Karpas-422 (cell line): ENCODE measurements at regions not wholly inside any gene's neighbourhood (a gene's known extent, or its start where the extent isn't known, plus 50 kb on each side); places are given as distances from the start of the nearest gene placed in this dataset.

ENCODE experiments used
- DNase-seq: peaks from one replicate; pipeline ENCODE4 v3.0.0-alpha.2; 2015
- H2AFZ ChIP-seq: fragments of 200-600 bp; sonication (generic); 2 replicates; pipeline ENCODE4 v1.6.1; 2014; ENCODE audit warnings: antibody characterized with exemption, low read length, mixed read lengths
- H3K27ac ChIP-seq: fragments of 200-600 bp; sonication (generic); 2 replicates; pipeline ENCODE4 v1.5.1; 2014; ENCODE audit warnings: mild to moderate bottlenecking, low read length, moderate library complexity
- H3K27me3 ChIP-seq: fragments of 200-600 bp; sonication (generic); 2 replicates; pipeline ENCODE4 v1.6.1; 2014; ENCODE audit warnings: low read length, mixed read lengths
- H3K36me3 ChIP-seq: fragments of 200-600 bp; sonication (generic); 2 replicates; pipeline ENCODE4 v1.6.1; 2014; ENCODE audit warnings: low read length, mixed read lengths; ENCODE audit not compliant: insufficient read depth
- H3K4me1 ChIP-seq: fragments of 200-600 bp; sonication (generic); 2 replicates; pipeline ENCODE4 v1.6.1; 2014; ENCODE audit warnings: mild to moderate bottlenecking, low read length, mixed read lengths
- H3K4me2 ChIP-seq: fragments of 200-600 bp; sonication (generic); 2 replicates; pipeline ENCODE4 v1.6.1; 2014; ENCODE audit warnings: low read length, low read depth, mild to moderate bottlenecking; ENCODE audit not compliant: poor library complexity, severe bottlenecking
- H3K4me3 ChIP-seq: fragments of 200-600 bp; sonication (generic); 2 replicates; pipeline ENCODE4 v1.5.1; 2014; ENCODE audit warnings: mild to moderate bottlenecking, antibody characterized with exemption, low read length, mixed read lengths
- H3K79me2 ChIP-seq: fragments of 200-600 bp; sonication (generic); 2 replicates; pipeline ENCODE4 v1.6.1; 2014; ENCODE audit warnings: mild to moderate bottlenecking, low read length, mixed read lengths
- H3K9ac ChIP-seq: fragments of 200-600 bp; sonication (generic); 2 replicates; pipeline ENCODE4 v1.6.0; 2014; ENCODE audit warnings: low read length
- H3K9me2 ChIP-seq: fragments of 200-600 bp; sonication (generic), shearing (Covaris generic); replicated peaks from 2 replicates; pipeline ENCODE4 v1.6.0; 2014; ENCODE audit warnings: mild to moderate bottlenecking, low read length, moderate library complexity; ENCODE audit not compliant: insufficient read depth
- H3K9me3 ChIP-seq: fragments of 300-700, 200-600 bp; sonication (generic); 2 replicates; pipeline ENCODE4 v1.6.1; 2014; ENCODE audit warnings: low read length, mixed read lengths
- H4K20me1 ChIP-seq: fragments of 200-600 bp; sonication (generic); 2 replicates; pipeline ENCODE4 v1.6.1; 2014; ENCODE audit warnings: mild to moderate bottlenecking, antibody characterized with exemption, low read length, low read depth; ENCODE audit not compliant: insufficient read depth

GRCh38 chr14:104339361-104339760, 201.0 kb downstream of the KIF26A start:
- Histone ChIP-seq H3K4me3 (no peak overlapping the region), H2AFZ (no peak overlapping the region), H3K36me3 (no peaks in the 10 kb centered on the region), H3K27ac (no peak overlapping the region), H3K27me3 (peaks cover 6% of the 10 kb centered on the region; the same call in 1 of the 2 replicates), H3K9me3 (peaks cover 8% of the 10 kb centered on the region), H4K20me1 (0 out of 2 replicates have a peak, but pooled peaks cover 4% of the 10 kb centered on the region), H3K79me2 (no peaks in the 10 kb centered on the region), H3K9ac (no peak overlapping the region), H3K9me2 (no peaks in the 10 kb centered on the region), H3K4me2 (no peak overlapping the region), H3K4me1 (peaks cover 6% of the 10 kb centered on the region)
- no peak for DNase-seq

GRCh38 chr14:104339829-104340228, 201.4 kb downstream of the KIF26A start:
- peaks cover 6% of the 10 kb centered on the region; the same call in 1 of the 2 replicates for H3K27me3 ChIP-seq
- DNase-seq: no peak
- H3K4me2 ChIP-seq: no peak overlapping the region
- H3K9ac ChIP-seq: no peak overlapping the region
- no peak overlapping the region for H2AFZ ChIP-seq
- no peaks in the 10 kb centered on the region for H3K36me3 ChIP-seq
- peaks cover 11% of the 10 kb centered on the region for H3K4me1 ChIP-seq
- H3K79me2 ChIP-seq: no peaks in the 10 kb centered on the region
- H3K9me3 ChIP-seq: peaks cover 8% of the 10 kb centered on the region
- H3K4me3 ChIP-seq: no peak overlapping the region
- H4K20me1 ChIP-seq: 0 out of 2 replicates have a peak, but pooled peaks cover 4% of the 10 kb centered on the region
- H3K9me2 ChIP-seq: no peaks in the 10 kb centered on the region
- no peak overlapping the region for H3K27ac ChIP-seq

DNA sequence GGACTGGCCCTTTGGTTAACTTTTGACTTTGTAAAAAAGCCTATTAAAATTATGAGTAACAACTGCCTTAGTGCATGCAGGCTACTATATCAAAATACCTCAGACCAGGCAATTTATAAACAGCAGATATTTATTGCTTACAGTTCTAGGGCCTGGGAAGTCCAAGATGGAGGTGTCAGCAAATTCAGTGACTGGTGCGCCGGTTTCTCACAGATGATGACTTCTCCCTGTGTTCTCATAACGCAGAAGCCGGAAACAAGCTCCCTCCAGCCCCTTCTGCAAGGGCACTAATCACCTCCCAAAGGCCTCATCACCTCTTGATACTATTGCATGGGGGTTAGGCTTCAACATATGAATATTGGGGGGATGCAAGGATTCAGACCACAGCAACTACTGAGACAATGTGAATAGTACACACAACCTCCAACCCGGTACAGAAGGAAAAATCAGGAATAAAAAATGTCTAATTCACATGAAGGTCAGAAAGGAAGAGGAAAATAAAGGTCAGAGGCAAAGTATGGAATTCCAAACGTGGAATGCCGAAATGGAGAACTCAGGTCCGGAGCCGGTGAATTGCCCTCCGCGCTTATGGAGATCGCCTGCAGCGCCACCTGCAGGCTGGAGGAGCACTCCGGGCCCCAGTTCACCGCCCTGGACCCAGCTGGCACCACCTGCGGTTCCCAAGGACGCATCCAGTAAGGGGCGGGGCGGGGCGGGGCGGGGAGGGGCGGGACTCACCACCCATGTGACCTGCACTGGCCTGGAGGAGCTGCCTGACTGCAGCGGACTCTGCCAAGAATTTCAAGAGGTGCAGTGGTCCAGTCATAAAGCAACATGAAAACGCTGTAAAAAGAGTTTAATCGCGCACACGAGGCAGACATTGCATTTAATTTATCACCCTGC, 203.4 kb downstream of the KIF26A start:
- Histone ChIP-seq H3K79me2 (no peaks in the 10 kb centered on the region), H3K36me3 (no peaks in the 10 kb centered on the region), H2AFZ (no peak overlapping the region), H3K9me3 (peaks cover 8% of the 10 kb centered on the region), H3K4me3 (no peak overlapping the region), H4K20me1 (0 out of 2 replicates have a peak, but pooled peaks cover 4% of the 10 kb centered on the region), H3K27me3 (peaks cover 6% of the 10 kb centered on the region; the same call in 1 of the 2 replicates), H3K4me1 (peaks cover 17% of the 10 kb centered on the region), H3K4me2 (no peak overlapping the region), H3K9ac (no peak overlapping the region), H3K9me2 (no peaks in the 10 kb centered on the region), H3K27ac (no peak overlapping the region)
- peak; percentile 84 for DNase-seq

DNA sequence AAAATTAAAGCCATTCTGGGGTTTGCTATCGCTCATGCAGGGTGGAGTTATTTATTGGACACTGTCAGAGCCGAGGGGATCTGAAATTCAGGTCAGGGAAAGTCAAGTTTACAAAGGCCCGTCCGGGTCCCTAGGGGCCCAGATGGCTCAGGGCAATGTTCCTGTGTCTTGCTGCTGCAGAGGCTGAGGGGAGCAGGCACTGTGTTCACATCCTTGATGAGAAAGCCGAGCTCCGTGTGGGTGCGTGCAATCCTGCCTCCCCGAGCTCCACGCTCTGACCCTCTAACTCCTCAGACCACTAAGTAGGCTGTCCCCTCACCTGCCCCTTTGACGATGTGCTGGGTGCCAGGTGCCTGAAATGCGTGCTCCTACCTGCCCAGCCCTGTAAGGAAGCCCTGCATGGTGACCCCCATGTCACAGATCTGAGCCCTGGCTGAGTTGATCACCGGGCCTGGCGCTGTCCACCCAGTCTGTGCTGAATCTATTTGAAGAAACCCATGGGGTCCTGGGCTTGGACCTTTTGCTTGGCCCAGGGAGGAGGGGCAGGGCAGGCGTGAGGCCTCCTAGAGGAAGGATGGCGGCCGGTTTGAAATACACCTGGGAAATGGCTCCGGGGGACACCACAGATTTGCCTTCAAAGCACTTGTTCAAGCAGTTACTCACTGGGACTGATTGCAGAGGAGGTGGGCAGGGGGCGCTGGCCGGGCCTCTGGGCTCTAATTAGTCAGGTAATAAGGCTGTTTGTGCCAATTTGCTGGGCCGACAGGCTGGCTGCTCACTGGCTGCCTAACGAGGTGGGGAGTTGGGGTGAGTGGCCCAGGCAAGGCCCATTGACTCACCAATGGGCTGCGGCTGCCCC, 204.3 kb downstream of the KIF26A start:
- no peak for DNase-seq
- Histone ChIP-seq H4K20me1 (0 out of 2 replicates have a peak, but pooled peaks cover 4% of the 10 kb centered on the region), H3K9me2 (no peaks in the 10 kb centered on the region), H3K9ac (no peak overlapping the region), H3K36me3 (no peaks in the 10 kb centered on the region), H3K79me2 (no peaks in the 10 kb centered on the region), H3K4me2 (no peak overlapping the region), H2AFZ (no peak overlapping the region), H3K4me1 (peaks cover 17% of the 10 kb centered on the region), H3K4me3 (no peak overlapping the region), H3K27ac (no peak overlapping the region), H3K9me3 (peaks cover 8% of the 10 kb centered on the region), H3K27me3 (peaks cover 6% of the 10 kb centered on the region; the same call in 1 of the 2 replicates)

DNA sequence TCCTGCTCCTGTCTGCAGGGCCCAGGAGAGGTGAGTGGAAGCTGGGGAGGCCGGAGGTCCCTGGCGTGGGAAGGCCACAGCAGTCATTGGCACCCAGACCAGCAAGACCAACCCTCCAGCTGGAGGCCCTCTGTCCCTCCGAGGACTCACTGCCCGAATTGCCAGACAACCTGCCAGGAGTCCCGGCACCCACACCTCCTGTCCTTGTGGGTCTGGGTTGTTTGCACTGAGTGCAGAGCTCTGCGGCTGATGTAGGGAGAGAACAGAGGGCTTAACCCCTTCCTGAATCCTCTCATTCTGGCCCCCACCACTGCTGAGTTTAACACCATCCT, 204.9 kb downstream of the KIF26A start:
- Histone ChIP-seq H3K9ac (no peak overlapping the region), H3K4me2 (no peak overlapping the region), H3K9me2 (no peaks in the 10 kb centered on the region), H3K9me3 (peaks cover 6% of the 10 kb centered on the region), H3K27me3 (peaks cover 6% of the 10 kb centered on the region; the same call in 1 of the 2 replicates), H3K36me3 (no peaks in the 10 kb centered on the region), H3K27ac (no peak overlapping the region), H4K20me1 (0 out of 2 replicates have a peak, but pooled peaks cover 4% of the 10 kb centered on the region), H3K79me2 (no peaks in the 10 kb centered on the region), H3K4me1 (peaks cover 17% of the 10 kb centered on the region), H2AFZ (no peak overlapping the region), H3K4me3 (no peak overlapping the region)
- no peak for DNase-seq

- H3K36me3 ChIP-seq: no peaks in the 10 kb centered on the region
- H3K27me3 ChIP-seq: no peaks in the 10 kb centered on the region
- peaks cover 17% of the 10 kb centered on the region for H3K4me1 ChIP-seq
- H3K4me3 ChIP-seq: no peak overlapping the region
- no peak for DNase-seq
- H3K4me2 ChIP-seq: no peak overlapping the region
- H3K9me3 ChIP-seq: no peaks in the 10 kb centered on the region
- H3K9ac ChIP-seq: no peak overlapping the region
- no peaks in the 10 kb centered on the region for H3K9me2 ChIP-seq
- no peaks in the 10 kb centered on the region for H3K79me2 ChIP-seq
- H4K20me1 ChIP-seq: 0 out of 2 replicates have a peak, but pooled peaks cover 4% of the 10 kb centered on the region
- no peak overlapping the region for H3K27ac ChIP-seq
- H2AFZ ChIP-seq: no peak overlapping the region
Measured at GRCh38 chr14:104343690-104344640, 205.6 kb downstream of the KIF26A start.

GRCh38 chr14:104344818-104345620, 206.6 kb downstream of the KIF26A start:
- DNase-seq: no peak
- no peak overlapping the region for H2AFZ ChIP-seq
- H3K4me1 ChIP-seq: peaks cover 17% of the 10 kb centered on the region
- H3K9me3 ChIP-seq: no peaks in the 10 kb centered on the region
- H4K20me1 ChIP-seq: 0 out of 2 replicates have a peak, but pooled peaks cover 4% of the 10 kb centered on the region
- H3K79me2 ChIP-seq: no peaks in the 10 kb centered on the region
- H3K27me3 ChIP-seq: no peaks in the 10 kb centered on the region
- no peaks in the 10 kb centered on the region for H3K9me2 ChIP-seq
- H3K27ac ChIP-seq: no peak overlapping the region
- H3K4me3 ChIP-seq: no peak overlapping the region
- H3K9ac ChIP-seq: no peak overlapping the region
- H3K4me2 ChIP-seq: no peak overlapping the region
- no peaks in the 10 kb centered on the region for H3K36me3 ChIP-seq
